GM21390 (cell line): ENCODE measurements at regions not wholly inside any gene's neighbourhood (a gene's known extent, or its start where the extent isn't known, plus 50 kb on each side); places are given as distances from the start of the nearest gene placed in this dataset.

Experiments
- ATAC-seq: cut with Tn5 transposase; IDR thresholded peaks from one replicate; pipeline ENCODE4 v1.9.1; 2021; ENCODE audit not compliant: unreplicated experiment

GRCh38 chr16:65989861-65990604, 376.5 kb upstream of the CDH5 start:
- ATAC-seq = no peak

- ATAC-seq = no peak
These were observed 378.4 kb upstream of the CDH5 start for GRCh38 chr16:65988024-65988595.

- no peak for ATAC-seq
These were observed 382.2 kb upstream of the CDH5 start for GRCh38 chr16:65984296-65984695.

- no peak for ATAC-seq
These were observed 385.4 kb upstream of the CDH5 start for GRCh38 chr16:65981057-65981456.

- ATAC-seq = no peak
These were observed 391.3 kb upstream of the CDH5 start for GRCh38 chr16:65975049-65975708.

- ATAC-seq = no peak
These were observed 399.1 kb upstream of the CDH5 start for GRCh38 chr16:65967376-65967775.

GRCh38 chr16:65965628-65966027, 400.9 kb upstream of the CDH5 start:
- ATAC-seq = no peak

- no peak for ATAC-seq
These were observed 401.7 kb upstream of the CDH5 start for GRCh38 chr16:65964752-65965151.

- no peak for ATAC-seq
These were observed 404.9 kb upstream of the CDH5 start for GRCh38 chr16:65961476-65962143.

GRCh38 chr16:65959983-65960382, 406.5 kb upstream of the CDH5 start:
- no peak for ATAC-seq

- no peak for ATAC-seq
These were observed 408.4 kb upstream of the CDH5 start for GRCh38 chr16:65958086-65958485.

GRCh38 chr16:65956100-65956499, 410.4 kb upstream of the CDH5 start:
- no peak for ATAC-seq

GRCh38 chr16:65954446-65954845, 412.0 kb upstream of the CDH5 start:
- ATAC-seq = no peak

GRCh38 chr16:65950211-65950610, 416.3 kb upstream of the CDH5 start:
- no peak for ATAC-seq

- ATAC-seq = no peak
These were observed 418.1 kb upstream of the CDH5 start for GRCh38 chr16:65948361-65948760.

GRCh38 chr16:65947951-65948350, 418.5 kb upstream of the CDH5 start:
- no peak for ATAC-seq

GRCh38 chr16:65945493-65945892, 421.0 kb upstream of the CDH5 start:
- ATAC-seq = no peak

- ATAC-seq = no peak
These were observed 422.1 kb upstream of the CDH5 start for GRCh38 chr16:65944361-65944760.

GRCh38 chr16:65940711-65941110, 425.8 kb upstream of the CDH5 start:
- ATAC-seq = no peak

- ATAC-seq = no peak
These were observed 428.4 kb upstream of the CDH5 start for GRCh38 chr16:65938083-65938482.

- no peak for ATAC-seq
These were observed 429.0 kb upstream of the CDH5 start for GRCh38 chr16:65937455-65937854.

GRCh38 chr16:65936096-65936495, 430.4 kb upstream of the CDH5 start:
- no peak for ATAC-seq
